Ovary (tissue), 3 donors: ENCODE measurements at regions not wholly inside any gene's neighbourhood (a gene's known extent, or its start where the extent isn't known, plus 50 kb on each side); places are given as distances from the start of the nearest gene placed in this dataset.

ENCODE experiments used
- CTCF ChIP-seq, 3 donors: fragments of 450-650 bp in 2 of 3; fragments of 200-600 bp in 1 of 3; IDR thresholded peaks; one replicate each; pipeline versions ENCODE4 v1.5.1 to v1.8.0; 2016 to 2022; ENCODE audit warnings: antibody characterized with exemption in 3 of 3, mild to moderate bottlenecking in 1 of 3
- EP300 ChIP-seq: sonication (generic); formaldehyde crosslinking; IDR thresholded peaks from one replicate; pipeline ENCODE4 v1.6.1; 2017; ENCODE audit warnings: antibody characterized with exemption
- POLR2A ChIP-seq: fragments of 450-650 bp; IDR thresholded peaks from one replicate; pipeline ENCODE4 v1.6.1; 2017; ENCODE audit warnings: antibody characterized with exemption, mild to moderate bottlenecking, moderate library complexity
- donor health status: DM: no; HTN: no; CAD: no.

GRCh38 chr13:18959229-18959628 lies 222.4 kb downstream of the TUBA3C start:
- no peak for TF ChIP-seq CTCF (IDR thresholded peaks at IDR 0.05)
- no peak for TF ChIP-seq POLR2A
- no peak for TF ChIP-seq EP300
